HL-60 (cell line): ENCODE measurements at regions not wholly inside any gene's neighbourhood (a gene's known extent, or its start where the extent isn't known, plus 50 kb on each side); places are given as distances from the start of the nearest gene placed in this dataset.
A peak's percentile ranks its signal among the peaks of the same experiment; 100 is the strongest.

ENCODE experiments used
- DNase-seq, 2 experiments: peaks; one replicate each; pipeline ENCODE4 v3.0.0-alpha.2; 2010 to 2020; ENCODE audit warnings: low read depth in 1 of 2, low spot score in 1 of 2
- H3K27ac ChIP-seq: fragments of 250-450 bp; sonication (Bioruptor Pico); replicated peaks from 2 replicates; pipeline ENCODE4 v1.5.1; 2020; ENCODE audit warnings: mild to moderate bottlenecking, moderate library complexity
- H3K27me3 ChIP-seq: fragments of 250-450 bp; sonication (Bioruptor Pico); 2 replicates; pipeline ENCODE4 v1.5.1; 2021; ENCODE audit warnings: mild to moderate bottlenecking, moderate library complexity; ENCODE audit not compliant: insufficient read depth, poor library complexity, severe bottlenecking
- H3K4me3 ChIP-seq: replicated peaks from 2 replicates; pipeline ENCODE4 v1.5.1; 2011; ENCODE audit warnings: mild to moderate bottlenecking, control low read depth, low read length; ENCODE audit not compliant: insufficient read depth
- CTCF ChIP-seq: IDR thresholded peaks from one replicate; pipeline ENCODE4 v1.5.1; 2011; ENCODE audit warnings: low read length, control low read depth, inconsistent platforms; ENCODE audit not compliant: insufficient read depth
- GABPA ChIP-seq: IDR thresholded peaks from 2 replicates; pipeline ENCODE4 v1.6.1; 2012; ENCODE audit warnings: low read depth
- POLR2AphosphoS5 ChIP-seq: IDR thresholded peaks from 2 replicates; pipeline ENCODE4 v1.6.1; 2012; ENCODE audit warnings: low read depth
- SPI1 ChIP-seq: IDR thresholded peaks from 2 replicates; pipeline ENCODE4 v1.6.1; 2012; ENCODE audit warnings: low read depth, mild to moderate bottlenecking, borderline replicate concordance
- TF ChIP-seq, protein P1 (sequence below): IDR thresholded peaks from 2 replicates; pipeline ENCODE4 v1.6.1; 2012; ENCODE audit warnings: low read depth; ENCODE audit not compliant: insufficient replicate concordance

- TF ChIP-seq CTCF (peak; percentile 6), GABPA (no peak)
- Histone ChIP-seq H3K27ac (no peak overlapping the region), H3K27me3 (no peaks in the 10 kb centered on the region), H3K4me3 (no peak overlapping the region)
- peak in 1 of 2 experiments; percentile 11 for DNase-seq
Measured at GRCh38 chr16:55120408-55120807, 189.7 kb downstream of the IRX5 start.

DNA sequence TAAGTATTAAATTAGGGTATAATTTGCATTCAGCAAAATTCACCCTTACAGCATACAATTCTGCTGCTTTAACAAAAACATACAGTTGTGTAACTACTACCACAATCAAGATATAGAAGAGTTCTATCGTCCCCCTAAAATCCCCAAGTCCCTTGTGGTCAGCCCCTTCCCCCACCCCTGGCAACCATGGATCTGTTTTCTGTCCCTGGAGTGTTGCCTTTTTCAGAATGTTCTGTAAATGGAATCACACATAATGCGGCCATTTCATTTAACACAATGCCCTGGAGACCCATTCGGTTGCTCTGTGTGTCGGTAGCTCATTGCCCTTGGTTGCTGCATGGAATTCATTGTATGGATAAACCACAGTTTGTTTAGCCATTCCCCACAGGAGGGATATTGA, 190.2 kb downstream of the IRX5 start:
- no peaks in the 10 kb centered on the region for H3K27me3 ChIP-seq
- no peak overlapping the region for H3K4me3 ChIP-seq
- no peak overlapping the region for H3K27ac ChIP-seq
- TF ChIP-seq GABPA = no peak
- no peak for TF ChIP-seq SPI1
- TF ChIP-seq POLR2AphosphoS5 = no peak
- TF ChIP-seq, protein P1, sequence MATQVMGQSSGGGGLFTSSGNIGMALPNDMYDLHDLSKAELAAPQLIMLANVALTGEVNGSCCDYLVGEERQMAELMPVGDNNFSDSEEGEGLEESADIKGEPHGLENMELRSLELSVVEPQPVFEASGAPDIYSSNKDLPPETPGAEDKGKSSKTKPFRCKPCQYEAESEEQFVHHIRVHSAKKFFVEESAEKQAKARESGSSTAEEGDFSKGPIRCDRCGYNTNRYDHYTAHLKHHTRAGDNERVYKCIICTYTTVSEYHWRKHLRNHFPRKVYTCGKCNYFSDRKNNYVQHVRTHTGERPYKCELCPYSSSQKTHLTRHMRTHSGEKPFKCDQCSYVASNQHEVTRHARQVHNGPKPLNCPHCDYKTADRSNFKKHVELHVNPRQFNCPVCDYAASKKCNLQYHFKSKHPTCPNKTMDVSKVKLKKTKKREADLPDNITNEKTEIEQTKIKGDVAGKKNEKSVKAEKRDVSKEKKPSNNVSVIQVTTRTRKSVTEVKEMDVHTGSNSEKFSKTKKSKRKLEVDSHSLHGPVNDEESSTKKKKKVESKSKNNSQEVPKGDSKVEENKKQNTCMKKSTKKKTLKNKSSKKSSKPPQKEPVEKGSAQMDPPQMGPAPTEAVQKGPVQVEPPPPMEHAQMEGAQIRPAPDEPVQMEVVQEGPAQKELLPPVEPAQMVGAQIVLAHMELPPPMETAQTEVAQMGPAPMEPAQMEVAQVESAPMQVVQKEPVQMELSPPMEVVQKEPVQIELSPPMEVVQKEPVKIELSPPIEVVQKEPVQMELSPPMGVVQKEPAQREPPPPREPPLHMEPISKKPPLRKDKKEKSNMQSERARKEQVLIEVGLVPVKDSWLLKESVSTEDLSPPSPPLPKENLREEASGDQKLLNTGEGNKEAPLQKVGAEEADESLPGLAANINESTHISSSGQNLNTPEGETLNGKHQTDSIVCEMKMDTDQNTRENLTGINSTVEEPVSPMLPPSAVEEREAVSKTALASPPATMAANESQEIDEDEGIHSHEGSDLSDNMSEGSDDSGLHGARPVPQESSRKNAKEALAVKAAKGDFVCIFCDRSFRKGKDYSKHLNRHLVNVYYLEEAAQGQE = no peak
- TF ChIP-seq CTCF = no peak
- DNase-seq = no peak

DNA sequence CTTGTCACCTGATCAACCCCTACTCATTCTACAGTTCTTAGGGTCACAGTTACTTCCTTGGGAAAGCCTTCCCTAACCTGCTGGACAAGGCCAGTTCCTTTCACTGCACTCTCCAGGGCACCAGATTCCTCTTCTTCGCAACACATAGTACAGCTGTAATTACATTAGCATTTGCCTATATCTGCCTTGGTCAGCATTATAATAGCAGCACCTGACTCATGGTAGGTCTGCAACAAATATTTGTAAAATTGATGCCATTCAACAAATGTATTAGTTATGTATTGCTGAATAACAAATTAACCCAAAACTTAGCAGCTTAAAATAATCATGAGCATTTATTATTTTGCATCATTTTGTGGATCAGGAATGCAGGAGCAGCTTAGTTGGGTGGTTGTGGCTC, 193.0 kb downstream of the IRX5 start:
- TF ChIP-seq GABPA (no peak), SPI1 (no peak), POLR2AphosphoS5 (no peak), CTCF (no peak)
- TF ChIP-seq, protein P1 = no peak
- H3K27me3 ChIP-seq = no peaks in the 10 kb centered on the region

DNA sequence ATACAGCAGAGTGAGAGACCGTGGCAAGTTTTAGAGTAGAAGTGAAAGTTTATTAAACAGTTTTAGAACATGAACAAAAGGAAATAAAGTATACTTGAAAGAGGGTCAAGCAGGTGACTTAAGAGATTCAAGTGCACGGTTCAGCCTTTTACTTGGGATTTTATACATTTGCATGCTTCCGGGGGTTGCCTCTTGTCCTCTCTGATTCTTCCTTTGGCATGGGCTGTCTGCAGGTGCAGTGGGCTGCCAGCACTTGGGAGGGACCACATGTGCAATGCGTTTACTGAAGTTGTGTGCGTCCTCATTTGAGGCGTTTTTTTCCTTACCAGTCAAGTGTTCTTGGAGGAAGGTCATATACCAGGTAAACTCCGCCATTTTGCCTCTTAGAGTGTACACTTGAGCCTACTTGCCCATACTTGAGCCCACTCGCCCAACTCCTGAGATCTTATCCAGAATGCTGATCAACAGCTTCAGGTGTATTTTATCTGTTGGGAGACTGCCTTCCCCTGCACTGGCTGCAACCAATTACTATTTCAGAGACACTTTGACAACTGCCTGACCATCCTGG, 195.2 kb downstream of the IRX5 start:
- TF ChIP-seq CTCF = no peak
- TF ChIP-seq SPI1 = no peak
- no peak for TF ChIP-seq GABPA
- TF ChIP-seq POLR2AphosphoS5 = no peak
- TF ChIP-seq, protein P1 = no peak
- Histone ChIP-seq H3K4me3 (no peak overlapping the region), H3K27ac (no peak overlapping the region), H3K27me3 (no peaks in the 10 kb centered on the region)
- no peak for DNase-seq

More for the DNA sequence above, 193.0 kb downstream of the IRX5 start:
- DNase-seq = no peak
- no peak overlapping the region for H3K4me3 ChIP-seq
- H3K27ac ChIP-seq = no peak overlapping the region
